PFSK-1 (cell line): ENCODE measurements at regions not wholly inside any gene's neighbourhood (a gene's known extent, or its start where the extent isn't known, plus 50 kb on each side); places are given as distances from the start of the nearest gene placed in this dataset.

Experiments used
- FOXP2 ChIP-seq: optimal IDR thresholded peaks from 2 replicates; pipeline ENCODE3; 2011; ENCODE audit warnings: borderline replicate concordance, control low read depth, inconsistent platforms; ENCODE audit not compliant: insufficient read depth; ENCODE audit errors: extremely low read length, extremely low read depth
- POLR2AphosphoS5 ChIP-seq: IDR thresholded peaks from 2 replicates; pipeline ENCODE4 v1.6.1; 2012; ENCODE audit warnings: low read depth, mild to moderate bottlenecking, control low read depth, low read length, moderate library complexity
- SIN3A ChIP-seq: IDR thresholded peaks from 2 replicates; pipeline ENCODE4 v1.6.1; 2012; ENCODE audit warnings: mild to moderate bottlenecking, low read length, moderate library complexity, borderline replicate concordance; ENCODE audit not compliant: insufficient read depth
- TAF1 ChIP-seq: IDR thresholded peaks from 2 replicates; pipeline ENCODE4 v1.6.1; 2012; ENCODE audit warnings: low read length, control low read depth, borderline replicate concordance; ENCODE audit not compliant: insufficient read depth
- TF ChIP-seq, protein P1 (sequence below), 2 experiments: IDR thresholded peaks; 2 replicates each; pipeline versions ENCODE4 v1.6.1 to v1.8.0; 2011 to 2012; ENCODE audit warnings: low read depth in 2 of 2, low read length in 2 of 2, control low read depth in 1 of 2, inconsistent platforms in 1 of 2, mild to moderate bottlenecking in 1 of 2, moderate library complexity in 1 of 2; ENCODE audit not compliant: insufficient read depth in 1 of 2

DNA sequence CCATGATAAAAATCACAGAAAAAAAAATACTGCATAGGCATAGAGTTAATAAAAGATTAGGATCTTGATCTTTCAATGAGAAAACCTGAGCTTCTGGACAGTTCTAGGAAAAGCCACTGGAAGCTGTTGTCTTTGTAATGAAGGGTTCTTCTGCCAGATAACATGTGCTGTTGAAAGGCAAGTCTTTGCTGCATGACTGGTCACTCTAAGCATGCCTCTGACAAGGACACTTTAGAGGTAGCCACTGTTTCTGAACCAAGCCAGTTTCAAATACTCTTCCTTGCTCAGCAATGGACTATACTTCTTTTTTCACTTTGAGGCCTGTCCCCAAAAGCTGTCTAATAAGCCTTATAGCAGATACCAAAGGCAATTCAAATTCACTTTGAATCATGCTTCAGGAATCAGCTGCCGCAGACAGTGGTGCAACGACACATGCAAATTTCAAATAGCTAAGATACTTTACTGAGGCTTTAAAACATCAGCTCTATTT lies 70.2 kb downstream of the BTG1 start:
- TF ChIP-seq FOXP2 (no peak), TAF1 (no peak), POLR2AphosphoS5 (no peak), SIN3A (no peak)

DNA sequence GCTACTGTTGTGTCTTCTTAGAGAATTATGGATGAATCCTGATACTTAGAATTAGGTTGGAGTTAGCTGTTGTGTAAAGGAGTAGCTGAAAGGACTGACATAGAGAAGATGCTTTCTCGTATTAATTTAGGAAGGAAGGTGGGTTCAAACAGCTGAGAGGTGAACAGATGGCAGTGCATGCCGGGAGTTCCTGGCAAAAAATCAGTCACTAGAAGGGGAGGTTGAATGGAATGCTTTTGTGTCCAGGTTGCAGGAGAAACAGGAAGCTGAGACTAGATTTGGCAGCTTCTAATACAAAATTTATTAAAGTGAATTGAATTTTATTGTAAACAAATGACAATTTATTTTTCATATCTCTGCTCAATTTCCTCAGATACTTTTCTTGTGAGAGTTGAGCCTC lies 70.8 kb downstream of the BTG1 start:
- no peak for TF ChIP-seq POLR2AphosphoS5
- TF ChIP-seq TAF1: no peak

DNA sequence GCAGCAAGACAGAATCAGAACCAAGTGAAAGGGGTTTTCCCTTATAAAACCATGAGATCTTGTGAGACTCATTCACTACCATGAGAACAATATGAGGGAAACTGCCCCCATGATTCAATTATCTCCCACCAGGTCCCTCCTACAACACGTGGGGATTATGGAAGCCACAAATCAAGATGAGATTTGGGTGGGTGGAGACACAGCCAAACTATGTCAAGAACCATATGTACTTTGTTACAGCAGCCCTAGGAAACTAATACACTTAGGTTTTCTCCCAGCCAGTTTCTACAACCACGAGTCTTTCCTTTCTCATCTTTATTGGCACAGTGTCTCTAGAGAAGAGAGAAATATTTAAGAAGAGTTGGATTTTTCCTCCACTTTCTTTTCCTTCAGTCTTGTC lies 72.6 kb downstream of the BTG1 start:
- no peak for TF ChIP-seq FOXP2
- TF ChIP-seq, protein P1, sequence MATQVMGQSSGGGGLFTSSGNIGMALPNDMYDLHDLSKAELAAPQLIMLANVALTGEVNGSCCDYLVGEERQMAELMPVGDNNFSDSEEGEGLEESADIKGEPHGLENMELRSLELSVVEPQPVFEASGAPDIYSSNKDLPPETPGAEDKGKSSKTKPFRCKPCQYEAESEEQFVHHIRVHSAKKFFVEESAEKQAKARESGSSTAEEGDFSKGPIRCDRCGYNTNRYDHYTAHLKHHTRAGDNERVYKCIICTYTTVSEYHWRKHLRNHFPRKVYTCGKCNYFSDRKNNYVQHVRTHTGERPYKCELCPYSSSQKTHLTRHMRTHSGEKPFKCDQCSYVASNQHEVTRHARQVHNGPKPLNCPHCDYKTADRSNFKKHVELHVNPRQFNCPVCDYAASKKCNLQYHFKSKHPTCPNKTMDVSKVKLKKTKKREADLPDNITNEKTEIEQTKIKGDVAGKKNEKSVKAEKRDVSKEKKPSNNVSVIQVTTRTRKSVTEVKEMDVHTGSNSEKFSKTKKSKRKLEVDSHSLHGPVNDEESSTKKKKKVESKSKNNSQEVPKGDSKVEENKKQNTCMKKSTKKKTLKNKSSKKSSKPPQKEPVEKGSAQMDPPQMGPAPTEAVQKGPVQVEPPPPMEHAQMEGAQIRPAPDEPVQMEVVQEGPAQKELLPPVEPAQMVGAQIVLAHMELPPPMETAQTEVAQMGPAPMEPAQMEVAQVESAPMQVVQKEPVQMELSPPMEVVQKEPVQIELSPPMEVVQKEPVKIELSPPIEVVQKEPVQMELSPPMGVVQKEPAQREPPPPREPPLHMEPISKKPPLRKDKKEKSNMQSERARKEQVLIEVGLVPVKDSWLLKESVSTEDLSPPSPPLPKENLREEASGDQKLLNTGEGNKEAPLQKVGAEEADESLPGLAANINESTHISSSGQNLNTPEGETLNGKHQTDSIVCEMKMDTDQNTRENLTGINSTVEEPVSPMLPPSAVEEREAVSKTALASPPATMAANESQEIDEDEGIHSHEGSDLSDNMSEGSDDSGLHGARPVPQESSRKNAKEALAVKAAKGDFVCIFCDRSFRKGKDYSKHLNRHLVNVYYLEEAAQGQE (IDR thresholded peaks at IDR 0.05; ENCODE audit: insufficient read depth in 1 of 2, low read depth in 2 of 2, low read length in 2 of 2): no peak
- no peak for TF ChIP-seq TAF1
- TF ChIP-seq POLR2AphosphoS5: no peak
- TF ChIP-seq SIN3A: no peak

DNA sequence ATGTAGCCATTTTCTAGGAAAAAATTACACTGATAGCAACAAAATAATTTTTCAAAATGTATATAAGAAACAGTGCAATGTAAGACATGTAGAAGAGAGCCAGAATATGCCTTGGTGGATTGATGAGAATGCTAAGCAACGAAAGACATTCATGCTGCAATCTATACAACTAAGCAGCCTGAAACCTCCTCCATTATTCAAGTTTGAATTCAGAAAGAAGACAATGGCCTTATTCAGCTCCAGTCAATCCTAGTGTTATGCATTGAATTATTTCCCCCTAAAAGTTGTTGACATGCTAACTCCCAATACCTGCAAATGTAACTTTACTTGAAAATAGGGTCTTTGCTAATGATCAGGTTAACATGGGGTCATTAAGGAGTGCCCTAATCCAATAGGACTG lies 73.5 kb downstream of the BTG1 start:
- TF ChIP-seq POLR2AphosphoS5 (no peak), FOXP2 (no peak), SIN3A (no peak), TAF1 (no peak)
- TF ChIP-seq, protein P1 (IDR thresholded peaks at IDR 0.05; ENCODE audit: insufficient read depth in 1 of 2, low read depth in 2 of 2, low read length in 2 of 2): no peak

DNA sequence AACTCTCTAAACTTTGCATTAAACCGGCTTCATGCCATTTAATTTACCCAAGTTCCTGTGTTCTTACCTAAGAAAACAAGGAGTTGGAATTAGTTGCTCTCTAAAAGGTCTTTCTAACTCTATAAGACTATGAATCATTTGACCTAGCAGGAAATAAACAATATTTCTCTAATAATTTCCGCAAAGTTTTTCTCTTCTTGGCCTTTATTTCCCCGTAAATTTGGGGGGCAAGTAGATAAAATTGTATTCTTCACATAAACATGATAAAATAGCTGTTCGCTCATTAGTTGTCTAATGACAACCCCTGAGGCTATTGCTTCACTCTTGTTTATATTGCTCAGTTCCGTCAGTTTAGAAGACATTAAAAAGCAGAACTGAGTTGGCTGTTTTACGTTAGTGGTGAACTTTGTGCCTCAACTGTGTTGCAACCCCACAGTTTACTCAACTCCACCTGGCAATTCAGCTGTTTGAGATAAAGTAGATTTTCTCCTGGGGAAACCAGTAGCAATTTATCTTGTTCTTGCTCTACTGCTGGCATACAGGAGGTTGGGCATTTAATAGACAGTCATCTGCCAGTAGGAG lies 74.7 kb downstream of the BTG1 start:
- TF ChIP-seq POLR2AphosphoS5: no peak
- TF ChIP-seq TAF1: no peak
- TF ChIP-seq, protein P1 (IDR thresholded peaks at IDR 0.05; ENCODE audit: insufficient read depth in 1 of 2, low read depth in 2 of 2, low read length in 2 of 2): no peak
- no peak for TF ChIP-seq FOXP2
- TF ChIP-seq SIN3A: no peak

DNA sequence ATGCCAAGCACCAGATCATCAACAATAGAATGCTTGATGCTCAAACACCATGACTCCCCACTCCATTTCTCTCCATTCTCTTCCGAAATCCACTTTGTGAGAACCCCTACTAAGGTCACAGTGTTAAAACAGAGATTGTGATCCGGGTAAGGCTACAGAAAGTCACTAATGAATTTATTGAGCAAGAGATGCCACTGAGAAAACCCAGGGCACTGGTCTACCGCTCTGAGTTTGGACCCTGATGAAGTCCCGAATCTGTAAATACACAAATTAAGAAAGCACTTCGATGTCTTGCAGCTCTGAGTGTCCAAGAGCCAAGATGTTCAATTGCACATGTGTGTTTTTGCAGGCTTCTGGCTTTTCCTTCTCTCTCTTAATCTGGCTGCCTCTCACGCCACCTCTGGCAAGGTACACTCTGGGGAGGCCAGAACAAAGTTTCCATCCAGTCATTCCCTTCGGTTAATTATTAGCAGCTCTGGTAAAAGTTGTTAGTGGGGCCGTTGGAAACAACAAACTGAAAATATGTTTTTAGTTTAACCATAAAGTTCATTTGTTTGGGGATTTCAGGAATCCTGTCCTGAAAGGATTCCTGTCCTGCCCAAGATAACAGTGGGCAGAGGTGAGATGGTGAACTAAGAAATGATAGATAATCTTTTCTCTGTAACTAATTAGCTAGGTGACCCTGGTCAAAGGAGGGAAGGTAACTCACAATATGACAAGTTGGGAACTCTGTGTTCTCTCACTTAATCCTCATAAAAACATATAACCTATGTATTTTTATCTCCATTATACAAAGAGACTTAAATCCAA lies 75.4 kb downstream of the BTG1 start:
- TF ChIP-seq FOXP2 (no peak), TAF1 (no peak), POLR2AphosphoS5 (no peak), SIN3A (no peak)
- TF ChIP-seq, protein P1 (IDR thresholded peaks at IDR 0.05; ENCODE audit: insufficient read depth in 1 of 2, low read depth in 2 of 2, low read length in 2 of 2): no peak
